OCI-LY3 (cell line): ENCODE measurements at regions not wholly inside any gene's neighbourhood (a gene's known extent, or its start where the extent isn't known, plus 50 kb on each side); places are given as distances from the start of the nearest gene placed in this dataset.

Experiments
- H2AFZ ChIP-seq: fragments of 200-600, 300-600 bp; shearing (Covaris generic); 2 replicates; pipeline ENCODE4 v1.6.0; 2014; ENCODE audit warnings: antibody characterized with exemption, low read depth, low read length
- H3K27ac ChIP-seq: fragments of 200-600, 300-600 bp; sonication (generic); 2 replicates; pipeline ENCODE4 v1.5.1; 2014; ENCODE audit warnings: mild to moderate bottlenecking, low read length, moderate library complexity, mixed read lengths
- H3K27me3 ChIP-seq: fragments of 200-600, 300-600 bp; sonication (generic); 2 replicates; pipeline ENCODE4 v1.6.1; 2014; ENCODE audit warnings: low read depth, low read length, mixed read lengths
- H3K36me3 ChIP-seq: fragments of 200-600, 300-600 bp; sonication (generic); replicated peaks from 2 replicates; pipeline ENCODE3; 2014; ENCODE audit warnings: low read depth, low read length, mixed read lengths
- H3K4me1 ChIP-seq: fragments of 300-600, 200-600 bp; sonication (generic); 2 replicates; pipeline ENCODE4 v1.6.1; 2014; ENCODE audit warnings: low read length, mixed read lengths
- H3K4me2 ChIP-seq: fragments of 200-600, 300-600 bp; sonication (generic); 2 replicates; pipeline ENCODE4 v1.6.1; 2014; ENCODE audit warnings: low read length, mixed read lengths
- H3K4me3 ChIP-seq: fragments of 300-600, 200-600 bp; sonication (generic); 2 replicates; pipeline ENCODE4 v1.5.1; 2014; ENCODE audit warnings: antibody characterized with exemption, mild to moderate bottlenecking, low read length, moderate library complexity
- H3K79me2 ChIP-seq: fragments of 300-600, 200-600 bp; shearing (Covaris generic); 2 replicates; pipeline ENCODE4 v1.6.1; 2014; ENCODE audit warnings: mild to moderate bottlenecking, low read length, mixed read lengths
- H3K9ac ChIP-seq: fragments of 300-600, 200-600 bp; shearing (Covaris generic); 2 replicates; pipeline ENCODE4 v1.6.0; 2014; ENCODE audit warnings: mild to moderate bottlenecking, low read length, moderate library complexity
- H3K9me3 ChIP-seq: fragments of 200-600, 300-600 bp; shearing (Covaris generic); 2 replicates; pipeline ENCODE4 v1.6.1; 2014; ENCODE audit warnings: low read length, mixed read lengths; ENCODE audit not compliant: insufficient read depth
- H4K20me1 ChIP-seq: fragments of 200-600, 300-600 bp; sonication (generic); 2 replicates; pipeline ENCODE4 v1.6.1; 2016; ENCODE audit warnings: low read length, mixed read lengths; ENCODE audit not compliant: insufficient read depth
- CTCF ChIP-seq: fragments of 200-600, 300-600 bp; sonication (generic); IDR thresholded peaks from 2 replicates; pipeline ENCODE4 v1.5.1; 2014; ENCODE audit warnings: antibody characterized with exemption, low read length, low read depth
- EZH2phosphoT487 ChIP-seq: fragments of 200-600 bp; shearing (Covaris generic); IDR thresholded peaks from 2 replicates; pipeline ENCODE4 v1.6.1; 2018; ENCODE audit warnings: antibody characterized with exemption, mixed run types, low read depth

- Histone ChIP-seq H4K20me1 (no peaks in the 10 kb centered on the region), H3K4me1 (peaks cover 4% of the 10 kb centered on the region; the same call in 1 of the 2 replicates), H2AFZ (peak overlapping the region; percentile 78), H3K27ac (no peak overlapping the region), H3K36me3 (no peaks in the 10 kb centered on the region), H3K9me3 (no peaks in the 10 kb centered on the region), H3K9ac (no peak overlapping the region), H3K79me2 (no peaks in the 10 kb centered on the region), H3K4me3 (no peak overlapping the region), H3K27me3 (no peaks in the 10 kb centered on the region), H3K4me2 (no peak overlapping the region)
- TF ChIP-seq CTCF (no peak), EZH2phosphoT487 (no peak)
These were observed 279.9 kb downstream of the ZBBX start for GRCh38 chr3:167100200-167100599.

- Histone ChIP-seq H2AFZ (no peak overlapping the region), H3K4me1 (peaks cover 4% of the 10 kb centered on the region; the same call in 1 of the 2 replicates), H3K79me2 (no peaks in the 10 kb centered on the region), H3K4me3 (no peak overlapping the region), H3K27ac (no peak overlapping the region), H3K27me3 (no peaks in the 10 kb centered on the region), H3K4me2 (no peak overlapping the region), H3K9ac (no peak overlapping the region), H3K9me3 (no peaks in the 10 kb centered on the region), H3K36me3 (no peaks in the 10 kb centered on the region), H4K20me1 (no peaks in the 10 kb centered on the region)
- TF ChIP-seq CTCF (no peak), EZH2phosphoT487 (no peak)
These were observed 284.1 kb downstream of the ZBBX start for GRCh38 chr3:167095976-167096375.

- H2AFZ ChIP-seq: no peak overlapping the region
- no peak overlapping the region for H3K9ac ChIP-seq
- H3K4me2 ChIP-seq: no peak overlapping the region
- no peaks in the 10 kb centered on the region for H3K36me3 ChIP-seq
- H3K27me3 ChIP-seq: no peaks in the 10 kb centered on the region
- TF ChIP-seq CTCF: no peak
- no peak for TF ChIP-seq EZH2phosphoT487
- H3K4me3 ChIP-seq: no peak overlapping the region
- H4K20me1 ChIP-seq: no peaks in the 10 kb centered on the region
- H3K79me2 ChIP-seq: no peaks in the 10 kb centered on the region
- H3K9me3 ChIP-seq: no peaks in the 10 kb centered on the region
- no peaks in the 10 kb centered on the region for H3K4me1 ChIP-seq
- H3K27ac ChIP-seq: no peak overlapping the region
These were observed 285.5 kb downstream of the ZBBX start for GRCh38 chr3:167094632-167095031.

GRCh38 chr3:167091226-167091625 lies 288.9 kb downstream of the ZBBX start:
- no peak for TF ChIP-seq EZH2phosphoT487
- no peak for TF ChIP-seq CTCF
- Histone ChIP-seq H3K27me3 (no peaks in the 10 kb centered on the region), H3K9me3 (no peaks in the 10 kb centered on the region), H4K20me1 (no peaks in the 10 kb centered on the region), H3K4me3 (no peak overlapping the region), H3K9ac (no peak overlapping the region), H3K36me3 (no peaks in the 10 kb centered on the region), H2AFZ (0 out of 2 replicates have a peak overlapping the region, but pooled peaks have one; percentile 6), H3K79me2 (no peaks in the 10 kb centered on the region), H3K4me1 (no peaks in the 10 kb centered on the region), H3K4me2 (no peak overlapping the region), H3K27ac (no peak overlapping the region)
